Endothelial cell (in vitro differentiated cells): ENCODE measurements at regions not wholly inside any gene's neighbourhood (a gene's known extent, or its start where the extent isn't known, plus 50 kb on each side); places are given as distances from the start of the nearest gene placed in this dataset.

Experiments used
- DNase-seq: peaks from one replicate; pipeline ENCODE4 v3.0.0; 2021; ENCODE audit warnings: low spot score
- H3K27ac Mint-ChIP-seq: one replicate; pipeline ENCODE4 v1.8.0; 2021; ENCODE audit warnings: mixed read lengths, inconsistent platforms; ENCODE audit not compliant: unreplicated experiment
- H3K27me3 Mint-ChIP-seq: one replicate; pipeline ENCODE4 v1.8.0; 2021; ENCODE audit warnings: mild to moderate bottlenecking, moderate library complexity, mixed read lengths, inconsistent platforms; ENCODE audit not compliant: unreplicated experiment
- H3K36me3 Mint-ChIP-seq: one replicate; pipeline ENCODE4 v1.8.0; 2021; ENCODE audit warnings: mild to moderate bottlenecking, low read depth, mixed read lengths, inconsistent platforms; ENCODE audit not compliant: unreplicated experiment
- H3K4me1 Mint-ChIP-seq: one replicate; pipeline ENCODE4 v1.8.0; 2021; ENCODE audit warnings: mild to moderate bottlenecking, mixed read lengths, inconsistent platforms; ENCODE audit not compliant: unreplicated experiment
- H3K4me3 Mint-ChIP-seq: one replicate; pipeline ENCODE4 v1.8.0; 2021; ENCODE audit warnings: mild to moderate bottlenecking, mixed read lengths, inconsistent platforms; ENCODE audit not compliant: unreplicated experiment
- H3K9me3 Mint-ChIP-seq: one replicate; pipeline ENCODE4 v1.8.0; 2021; ENCODE audit warnings: mixed read lengths, inconsistent platforms; ENCODE audit not compliant: unreplicated experiment
- TF ChIP-seq, protein P1 (sequence below): fragments of 200-600 bp; sonication (generic); IDR thresholded peaks from one replicate; pipeline ENCODE4 v1.5.0; 2021; ENCODE audit warnings: antibody characterized with exemption; ENCODE audit not compliant: unreplicated experiment

DNA sequence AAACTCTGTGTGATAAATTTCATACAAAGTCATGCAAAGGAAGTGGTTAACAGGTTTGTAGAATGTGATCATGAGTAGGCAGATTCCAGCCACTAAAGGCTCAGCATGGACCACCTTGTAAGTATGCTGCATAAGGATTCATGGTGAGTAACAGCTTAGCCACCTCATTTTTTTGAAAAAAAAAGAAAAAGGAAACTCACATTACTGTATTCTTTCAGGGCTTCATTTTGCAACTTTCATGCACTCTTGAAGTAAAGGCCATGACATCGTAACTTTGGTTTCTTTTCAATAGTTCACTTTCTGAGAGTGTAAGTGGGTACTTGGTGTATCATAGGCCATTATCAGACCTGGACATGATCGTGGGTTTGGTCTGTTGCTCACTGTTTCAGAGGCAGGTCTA lies 175.1 kb downstream of the PCSK1 start:
- Mint-ChIP-seq H3K4me3 (no peak overlapping the region), H3K36me3 (no peaks in the 10 kb centered on the region), H3K9me3 (no peaks in the 10 kb centered on the region), H3K27me3 (no peaks in the 10 kb centered on the region), H3K4me1 (peaks cover 14% of the 10 kb centered on the region), H3K27ac (no peak overlapping the region)
- TF ChIP-seq, protein P1, sequence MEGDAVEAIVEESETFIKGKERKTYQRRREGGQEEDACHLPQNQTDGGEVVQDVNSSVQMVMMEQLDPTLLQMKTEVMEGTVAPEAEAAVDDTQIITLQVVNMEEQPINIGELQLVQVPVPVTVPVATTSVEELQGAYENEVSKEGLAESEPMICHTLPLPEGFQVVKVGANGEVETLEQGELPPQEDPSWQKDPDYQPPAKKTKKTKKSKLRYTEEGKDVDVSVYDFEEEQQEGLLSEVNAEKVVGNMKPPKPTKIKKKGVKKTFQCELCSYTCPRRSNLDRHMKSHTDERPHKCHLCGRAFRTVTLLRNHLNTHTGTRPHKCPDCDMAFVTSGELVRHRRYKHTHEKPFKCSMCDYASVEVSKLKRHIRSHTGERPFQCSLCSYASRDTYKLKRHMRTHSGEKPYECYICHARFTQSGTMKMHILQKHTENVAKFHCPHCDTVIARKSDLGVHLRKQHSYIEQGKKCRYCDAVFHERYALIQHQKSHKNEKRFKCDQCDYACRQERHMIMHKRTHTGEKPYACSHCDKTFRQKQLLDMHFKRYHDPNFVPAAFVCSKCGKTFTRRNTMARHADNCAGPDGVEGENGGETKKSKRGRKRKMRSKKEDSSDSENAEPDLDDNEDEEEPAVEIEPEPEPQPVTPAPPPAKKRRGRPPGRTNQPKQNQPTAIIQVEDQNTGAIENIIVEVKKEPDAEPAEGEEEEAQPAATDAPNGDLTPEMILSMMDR = no peak
- DNase-seq = no peak

DNA sequence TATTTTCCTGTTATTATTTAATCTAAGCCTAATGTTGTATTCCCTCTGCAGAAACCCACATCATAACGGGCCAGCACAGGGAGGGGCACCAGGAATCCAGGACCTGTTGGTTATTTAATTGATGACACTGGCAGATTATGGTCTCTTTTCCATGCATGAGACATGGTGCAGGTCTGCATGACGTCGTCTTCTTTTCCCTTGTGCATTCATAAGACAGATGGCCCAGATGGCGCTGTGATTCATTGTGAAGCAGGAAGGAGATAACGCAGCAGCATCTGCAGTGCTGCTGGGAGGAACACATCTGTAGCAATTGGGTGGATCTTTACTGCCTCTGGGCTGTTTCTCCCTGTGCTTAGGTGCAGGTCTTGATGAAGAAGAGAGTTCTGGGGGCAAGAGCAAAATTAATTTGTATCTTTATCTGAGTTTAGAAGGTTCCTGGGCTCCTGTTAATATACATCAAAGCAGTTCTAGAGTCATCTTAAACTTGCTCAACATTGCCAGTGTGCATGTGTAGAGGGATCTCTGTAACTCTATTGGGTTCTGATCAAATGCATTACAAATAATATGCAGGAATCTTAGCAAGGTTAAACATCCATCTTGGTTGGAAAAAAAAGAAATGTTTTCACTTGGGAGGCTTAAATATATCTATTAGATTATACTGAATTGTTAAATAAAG lies 176.1 kb downstream of the PCSK1 start:
- TF ChIP-seq, protein P1 = no peak
- Mint-ChIP-seq H3K4me3 (no peak overlapping the region), H3K36me3 (no peaks in the 10 kb centered on the region), H3K27ac (no peak overlapping the region), H3K4me1 (peaks cover 14% of the 10 kb centered on the region), H3K9me3 (no peaks in the 10 kb centered on the region), H3K27me3 (no peaks in the 10 kb centered on the region)
- DNase-seq = no peak

DNA sequence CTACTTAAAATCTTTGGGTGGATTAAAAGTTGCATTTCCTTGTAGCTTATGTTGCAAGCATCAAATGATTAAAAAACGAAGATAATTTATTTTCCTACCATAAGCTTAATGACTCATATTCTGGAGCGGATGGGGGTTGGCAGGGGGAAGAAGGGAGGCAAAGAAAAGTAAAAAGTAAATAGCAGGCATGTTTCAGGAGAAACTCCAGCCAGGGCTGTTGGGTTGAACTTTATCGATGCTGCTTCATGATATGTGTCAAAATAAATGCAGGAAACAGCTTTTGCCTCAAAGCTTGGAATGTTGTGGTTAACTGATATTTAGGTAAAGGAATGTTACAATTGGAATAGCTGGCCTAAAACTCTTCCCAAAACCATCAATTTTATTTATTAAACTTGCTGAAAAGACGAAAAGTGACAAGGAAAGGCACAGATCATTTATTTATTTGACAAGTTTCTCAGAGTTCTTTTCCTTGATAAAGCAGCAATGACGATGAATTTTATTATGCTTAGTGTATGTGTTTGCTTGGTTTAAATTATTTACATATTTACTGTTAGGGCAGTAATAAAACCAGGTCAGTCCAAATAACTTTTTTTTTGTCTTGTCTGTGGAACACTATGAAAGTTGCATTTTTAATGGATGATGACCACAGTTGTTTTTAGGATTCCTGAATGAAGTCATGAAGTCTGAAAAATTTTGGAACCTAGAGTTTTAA lies 177.9 kb downstream of the PCSK1 start:
- no peaks in the 10 kb centered on the region for H3K36me3 Mint-ChIP-seq
- H3K27me3 Mint-ChIP-seq = no peaks in the 10 kb centered on the region
- TF ChIP-seq, protein P1 = no peak
- peaks cover 14% of the 10 kb centered on the region for H3K4me1 Mint-ChIP-seq
- H3K27ac Mint-ChIP-seq = no peak overlapping the region
- no peaks in the 10 kb centered on the region for H3K9me3 Mint-ChIP-seq
- H3K4me3 Mint-ChIP-seq = no peak overlapping the region
- DNase-seq = no peak

DNA sequence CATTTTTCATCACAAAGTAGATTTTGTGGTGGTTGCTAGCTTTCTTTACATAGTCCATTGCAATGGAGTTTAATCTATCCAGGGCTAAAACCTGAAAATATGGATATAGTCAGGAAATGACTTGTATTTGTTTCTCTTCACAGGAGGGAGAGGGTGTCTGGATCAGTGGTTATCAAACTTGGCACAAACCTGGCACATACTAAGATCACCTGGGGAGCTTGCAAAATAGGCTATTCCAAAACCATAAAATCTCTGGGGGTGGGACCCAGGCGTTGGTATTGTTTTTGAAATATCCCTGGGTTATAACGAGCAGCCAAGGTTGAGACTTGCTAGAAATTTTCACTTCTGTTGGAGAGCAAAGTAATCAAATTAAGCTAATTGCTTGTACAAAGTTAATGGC lies 179.9 kb downstream of the PCSK1 start:
- TF ChIP-seq, protein P1 = no peak
- H3K27me3 Mint-ChIP-seq = no peaks in the 10 kb centered on the region
- H3K36me3 Mint-ChIP-seq = no peaks in the 10 kb centered on the region
- no peaks in the 10 kb centered on the region for H3K9me3 Mint-ChIP-seq
- DNase-seq = no peak
- no peak overlapping the region for H3K4me3 Mint-ChIP-seq
- H3K27ac Mint-ChIP-seq = no peak overlapping the region
- no peaks in the 10 kb centered on the region for H3K4me1 Mint-ChIP-seq

DNA sequence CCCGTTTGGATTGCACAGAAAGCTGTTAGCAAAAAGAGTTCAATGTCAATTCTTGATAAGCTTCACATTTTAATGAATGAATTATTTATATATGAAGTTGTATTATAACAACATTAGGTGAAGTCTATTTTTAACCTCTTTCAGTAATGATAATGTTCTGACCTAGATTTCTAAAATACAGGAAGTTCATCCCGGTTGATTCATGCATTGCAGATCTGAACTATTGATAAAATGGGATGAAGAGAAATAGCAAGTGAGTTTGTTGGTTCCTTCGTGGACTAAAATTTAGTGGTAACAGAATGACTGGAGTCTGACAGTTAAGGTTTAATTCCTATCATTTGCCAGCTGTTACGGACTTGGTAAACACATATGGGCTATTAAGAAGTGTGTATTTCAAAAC lies 180.5 kb downstream of the PCSK1 start:
- no peak for DNase-seq
- Mint-ChIP-seq H3K36me3 (no peaks in the 10 kb centered on the region), H3K4me3 (no peak overlapping the region), H3K9me3 (no peaks in the 10 kb centered on the region), H3K27me3 (no peaks in the 10 kb centered on the region), H3K27ac (no peak overlapping the region), H3K4me1 (peaks cover under 1% of the 10 kb centered on the region)
- TF ChIP-seq, protein P1 = no peak
